ENCODE measurements at regions not wholly inside any gene's neighbourhood (a gene's known extent, or its start where the extent isn't known, plus 50 kb on each side); places are given as distances from the start of the nearest gene placed in this dataset.

DNA sequence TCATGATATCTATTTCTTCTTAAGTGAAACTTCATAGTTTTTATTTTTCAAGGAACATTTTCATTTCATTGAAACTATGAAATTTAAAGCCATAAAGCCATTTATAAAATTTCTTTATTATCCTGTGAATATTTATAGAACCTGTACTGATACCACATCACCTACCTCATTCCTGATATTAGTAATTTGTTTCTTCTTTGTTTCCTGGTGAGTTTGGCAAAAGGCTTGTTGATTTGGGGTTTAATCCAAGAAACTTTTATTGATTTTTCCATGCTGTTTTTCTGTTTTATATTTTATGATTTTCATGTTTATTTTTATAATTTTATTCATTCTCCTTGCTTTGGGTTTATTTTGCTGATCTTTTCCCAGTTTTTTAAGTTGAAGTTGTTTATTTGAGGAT lies 669.4 kb downstream of the NXPH1 start:
- H3K4me1 ChIP-seq (ENCODE audit: low read length), result no peaks in the 10 kb centered on the region
- no peak overlapping the region for H3K27ac ChIP-seq (ENCODE audit: low read length)
- no peaks in the 10 kb centered on the region for H3K27me3 ChIP-seq (ENCODE audit: low read depth, low read length)
- TF ChIP-seq EZH2phosphoT487 (IDR thresholded peaks at IDR 0.05; ENCODE audit: low read depth), result no peak
- no peak for TF ChIP-seq CTCF (IDR thresholded peaks at IDR 0.05; ENCODE audit: low read depth, low read length)
- H3K79me2 ChIP-seq (ENCODE audit: low read length), result no peaks in the 10 kb centered on the region
- no peaks in the 10 kb centered on the region for H4K20me1 ChIP-seq (ENCODE audit: insufficient read depth, low read length)
- no peak overlapping the region for H3K4me2 ChIP-seq (ENCODE audit: low read length)
- H3K9ac ChIP-seq (ENCODE audit: low read length), result no peak overlapping the region
- no peaks in the 10 kb centered on the region for H3K36me3 ChIP-seq (replicated peaks; ENCODE audit: low read depth, low read length)
- no peak overlapping the region for H3K4me3 ChIP-seq (ENCODE audit: low read length)
- H3K9me3 ChIP-seq (ENCODE audit: insufficient read depth, low read length), result no peaks in the 10 kb centered on the region
- no peak overlapping the region for H2AFZ ChIP-seq (ENCODE audit: low read depth, low read length)

- no peaks in the 10 kb centered on the region for H3K36me3 ChIP-seq (replicated peaks; ENCODE audit: low read depth, low read length)
- H3K9me3 ChIP-seq (ENCODE audit: insufficient read depth, low read length), result no peaks in the 10 kb centered on the region
- TF ChIP-seq CTCF (IDR thresholded peaks at IDR 0.05; ENCODE audit: low read depth, low read length), result no peak
- no peak for TF ChIP-seq EZH2phosphoT487 (IDR thresholded peaks at IDR 0.05; ENCODE audit: low read depth)
- H2AFZ ChIP-seq (ENCODE audit: low read depth, low read length), result no peak overlapping the region
- no peaks in the 10 kb centered on the region for H3K27me3 ChIP-seq (ENCODE audit: low read depth, low read length)
- no peak overlapping the region for H3K9ac ChIP-seq (ENCODE audit: low read length)
- H3K79me2 ChIP-seq (ENCODE audit: low read length), result no peaks in the 10 kb centered on the region
- no peak overlapping the region for H3K4me2 ChIP-seq (ENCODE audit: low read length)
- H3K4me1 ChIP-seq (ENCODE audit: low read length), result no peaks in the 10 kb centered on the region
- H3K27ac ChIP-seq (ENCODE audit: low read length), result no peak overlapping the region
- H4K20me1 ChIP-seq (ENCODE audit: insufficient read depth, low read length), result no peaks in the 10 kb centered on the region
- no peak overlapping the region for H3K4me3 ChIP-seq (ENCODE audit: low read length)
Measured at GRCh38 chr7:9106747-9107146, 673.3 kb downstream of the NXPH1 start.

DNA sequence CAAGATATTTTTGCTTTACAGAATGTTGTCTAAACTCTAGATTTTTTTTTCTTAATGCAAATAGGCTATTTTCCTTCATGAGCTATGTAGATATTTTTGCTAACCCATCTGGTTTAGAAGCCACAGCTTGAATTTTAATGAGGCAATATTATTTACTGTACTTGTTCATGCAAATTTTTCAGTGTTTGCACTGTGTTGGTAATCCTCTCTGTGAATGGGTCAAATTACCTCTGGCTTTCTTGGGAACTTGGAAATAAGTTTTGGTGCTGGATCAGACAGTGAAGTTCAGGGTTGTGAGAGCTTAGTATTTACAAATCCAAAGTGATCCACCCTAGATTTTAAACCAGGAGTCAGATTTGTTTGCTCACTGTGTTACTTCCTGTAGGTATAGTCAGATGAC lies 686.9 kb downstream of the NXPH1 start:
- Histone ChIP-seq H3K36me3 (replicated peaks; ENCODE audit: low read depth, low read length) (no peaks in the 10 kb centered on the region), H3K27ac (ENCODE audit: low read length) (no peak overlapping the region), H3K9ac (ENCODE audit: low read length) (no peak overlapping the region), H3K4me3 (ENCODE audit: low read length) (no peak overlapping the region), H2AFZ (ENCODE audit: low read depth, low read length) (no peak overlapping the region), H3K79me2 (ENCODE audit: low read length) (no peaks in the 10 kb centered on the region), H3K4me2 (ENCODE audit: low read length) (no peak overlapping the region), H3K4me1 (ENCODE audit: low read length) (no peaks in the 10 kb centered on the region), H3K9me3 (ENCODE audit: insufficient read depth, low read length) (no peaks in the 10 kb centered on the region), H3K27me3 (ENCODE audit: low read depth, low read length) (no peaks in the 10 kb centered on the region), H4K20me1 (ENCODE audit: insufficient read depth, low read length) (no peaks in the 10 kb centered on the region)
- TF ChIP-seq CTCF (IDR thresholded peaks at IDR 0.05; ENCODE audit: low read depth, low read length), result no peak
- no peak for TF ChIP-seq EZH2phosphoT487 (IDR thresholded peaks at IDR 0.05; ENCODE audit: low read depth)

- TF ChIP-seq CTCF (IDR thresholded peaks at IDR 0.05; ENCODE audit: low read depth, low read length) (no peak), EZH2phosphoT487 (IDR thresholded peaks at IDR 0.05; ENCODE audit: low read depth) (no peak)
- H3K4me3 ChIP-seq (ENCODE audit: low read length), result no peak overlapping the region
- H3K4me1 ChIP-seq (ENCODE audit: low read length), result no peaks in the 10 kb centered on the region
- H3K27me3 ChIP-seq (ENCODE audit: low read depth, low read length), result no peaks in the 10 kb centered on the region
- H2AFZ ChIP-seq (ENCODE audit: low read depth, low read length), result no peak overlapping the region
- no peaks in the 10 kb centered on the region for H3K36me3 ChIP-seq (replicated peaks; ENCODE audit: low read depth, low read length)
- H3K27ac ChIP-seq (ENCODE audit: low read length), result no peak overlapping the region
- no peaks in the 10 kb centered on the region for H4K20me1 ChIP-seq (ENCODE audit: insufficient read depth, low read length)
- no peaks in the 10 kb centered on the region for H3K9me3 ChIP-seq (ENCODE audit: insufficient read depth, low read length)
- H3K9ac ChIP-seq (ENCODE audit: low read length), result no peak overlapping the region
- H3K79me2 ChIP-seq (ENCODE audit: low read length), result no peaks in the 10 kb centered on the region
- H3K4me2 ChIP-seq (ENCODE audit: low read length), result no peak overlapping the region
Measured at GRCh38 chr7:9124320-9124719, 690.9 kb downstream of the NXPH1 start.

All from OCI-LY3 (cell line).